Skin of body (tissue), 1 donor: ENCODE measurements at regions not wholly inside any gene's neighbourhood (a gene's known extent, or its start where the extent isn't known, plus 50 kb on each side); places are given as distances from the start of the nearest gene placed in this dataset.

Experiments
- DNase-seq: peaks from one replicate; lab custom pipeline; 2025; lab: John Stamatoyannopoulos, UW

- no peak for DNase-seq
These were observed 56.4 kb downstream of the NEUROD6 start for GRCh38 chr7:31284106-31284505.

- DNase-seq: no peak
These were observed 68.7 kb downstream of the NEUROD6 start for GRCh38 chr7:31271641-31272405.

- DNase-seq: no peak
These were observed 73.0 kb downstream of the NEUROD6 start for GRCh38 chr7:31267486-31267885.

- DNase-seq: no peak
These were observed 77.2 kb downstream of the NEUROD6 start for GRCh38 chr7:31263338-31263737.

DNA sequence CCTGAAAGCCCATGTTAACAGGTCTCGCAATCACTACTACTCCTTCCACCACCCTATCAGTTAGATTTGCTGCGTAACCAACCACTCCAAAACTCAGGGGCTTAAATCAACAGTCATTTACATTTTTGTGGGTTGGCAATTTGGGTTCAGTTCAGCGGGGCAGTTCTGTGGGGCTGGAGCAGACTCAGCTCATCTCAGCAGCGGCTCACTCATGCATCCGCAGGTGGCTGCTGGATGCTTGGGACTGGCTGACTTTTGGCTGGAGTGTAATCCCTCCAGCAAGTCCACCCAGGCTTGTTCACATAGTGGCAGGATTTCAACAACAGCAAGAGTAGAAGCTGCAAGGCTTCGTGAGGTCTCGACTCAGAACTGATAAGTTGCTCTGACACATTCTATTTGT lies 79.2 kb downstream of the NEUROD6 start:
- DNase-seq: no peak

DNA sequence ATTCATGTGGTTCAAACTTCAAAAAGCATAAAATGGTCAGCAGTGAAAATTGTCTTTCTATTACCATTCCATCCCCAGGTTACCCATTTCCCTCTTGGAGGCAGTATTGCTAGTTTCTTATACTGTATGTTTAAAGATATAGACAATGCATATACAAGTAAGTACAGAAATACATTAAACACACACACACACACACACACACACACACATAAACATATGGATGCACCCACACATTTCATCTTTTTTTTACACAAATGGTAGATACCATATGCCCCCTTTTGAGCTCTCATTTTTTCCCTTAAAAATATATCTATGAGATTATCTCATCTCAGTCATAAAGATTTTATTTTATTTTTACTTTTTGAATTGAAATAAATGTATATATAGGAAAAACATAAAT lies 79.7 kb downstream of the NEUROD6 start:
- no peak for DNase-seq

DNA sequence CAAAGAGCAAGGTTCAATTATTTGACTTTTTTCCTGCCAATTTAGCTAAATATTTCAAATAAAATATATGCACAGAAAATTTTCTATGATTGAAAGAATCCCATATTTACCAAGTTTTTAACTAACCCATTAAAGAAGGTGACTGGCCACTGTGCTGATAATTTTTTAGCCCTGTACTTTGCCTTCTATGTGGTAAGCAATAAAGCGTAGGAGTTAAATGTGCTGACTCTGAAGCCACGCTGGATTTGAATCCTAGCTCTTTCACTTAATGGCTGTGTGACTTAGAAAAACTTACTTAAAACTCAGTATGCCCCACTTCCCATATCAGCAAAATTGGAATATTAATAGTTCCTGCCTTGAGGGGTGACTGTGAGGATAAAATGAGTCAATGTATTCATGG lies 82.1 kb downstream of the NEUROD6 start:
- no peak for DNase-seq

- no peak for DNase-seq
These were observed 84.0 kb downstream of the NEUROD6 start for GRCh38 chr7:31256506-31256905.

- DNase-seq: no peak
These were observed 85.6 kb downstream of the NEUROD6 start for GRCh38 chr7:31254926-31255325.

GRCh38 chr7:31253532-31253931 lies 87.0 kb downstream of the NEUROD6 start:
- no peak for DNase-seq

DNA sequence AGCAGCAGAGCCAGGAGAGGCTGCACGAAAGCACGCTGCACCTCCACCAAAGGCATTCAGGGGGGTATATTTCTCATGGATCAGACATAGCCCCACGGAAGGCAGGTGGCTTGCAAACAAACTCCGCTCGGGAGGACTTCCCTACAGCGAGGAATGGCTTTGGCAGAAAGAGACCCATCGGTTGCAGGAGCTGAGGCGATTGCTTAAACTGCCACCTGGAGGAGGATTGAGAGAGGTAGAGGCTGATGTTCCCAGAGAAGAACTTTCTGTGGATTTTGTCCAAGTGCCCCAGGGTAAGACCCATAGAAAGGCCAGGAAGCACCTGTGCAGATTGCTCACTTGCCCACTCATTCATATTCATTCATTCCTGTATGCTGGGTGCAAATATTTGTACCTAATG lies 89.1 kb downstream of the NEUROD6 start:
- DNase-seq: no peak

- no peak for DNase-seq
These were observed 90.9 kb downstream of the NEUROD6 start for GRCh38 chr7:31249671-31250070.

- no peak for DNase-seq
These were observed 103.7 kb downstream of the NEUROD6 start for GRCh38 chr7:31236868-31237267.

DNA sequence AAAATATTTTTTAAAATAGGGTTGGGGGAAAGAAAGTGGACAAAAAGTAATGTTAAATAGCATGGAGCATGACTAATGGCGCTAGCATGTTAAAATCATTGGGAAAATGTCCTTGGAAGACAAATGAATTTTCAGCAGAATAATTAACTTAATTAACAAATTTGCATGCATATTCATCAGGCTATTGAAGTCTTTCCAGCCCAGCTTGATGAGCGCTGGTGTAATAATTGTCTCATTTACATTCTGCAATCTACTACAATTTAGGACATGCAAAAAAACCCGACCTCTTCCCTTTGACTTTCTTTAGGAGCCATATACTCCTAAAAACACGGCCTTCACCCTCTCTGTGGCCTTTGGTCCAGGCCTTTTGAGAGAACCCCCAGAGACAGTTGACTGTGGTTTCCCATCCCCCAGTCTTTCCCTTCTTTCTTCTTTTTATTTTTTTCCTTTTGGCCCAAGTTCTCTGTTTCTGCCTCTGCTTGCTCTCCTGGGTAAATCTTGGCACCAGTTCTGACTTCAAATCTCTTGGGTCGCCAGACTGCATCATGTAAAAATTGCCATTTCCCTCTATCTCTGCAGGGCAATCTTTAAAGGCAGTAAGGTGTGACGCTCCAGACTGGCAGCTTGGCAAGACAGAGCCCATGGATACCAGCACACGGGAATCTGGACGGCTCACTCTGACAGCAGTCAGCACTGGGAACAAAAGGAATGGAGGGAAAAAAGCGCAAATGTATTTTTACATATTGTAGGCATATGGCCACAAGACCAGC lies 105.5 kb downstream of the NEUROD6 start:
- DNase-seq: peak; percentile 0

DNA sequence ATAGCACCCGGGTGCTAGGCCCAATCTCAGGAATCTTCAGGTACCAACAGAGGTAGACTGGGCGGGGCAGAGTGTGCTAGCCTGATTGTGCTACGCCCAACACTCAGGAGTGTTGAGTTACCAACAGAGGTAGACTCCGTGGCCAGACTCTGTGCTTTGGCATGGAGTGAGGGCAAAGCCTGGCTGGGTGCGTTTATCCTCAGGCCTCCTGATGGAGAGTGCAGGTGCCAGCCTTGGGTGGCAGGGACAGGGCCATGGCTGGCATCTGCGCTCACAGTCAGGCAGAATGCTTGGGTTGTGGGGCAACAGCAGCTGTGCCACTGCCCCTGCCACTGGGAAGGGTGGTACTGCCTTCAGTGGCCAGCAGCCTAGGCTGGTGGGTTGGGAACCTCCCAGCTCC lies 111.6 kb downstream of the NEUROD6 start:
- DNase-seq: no peak

DNA sequence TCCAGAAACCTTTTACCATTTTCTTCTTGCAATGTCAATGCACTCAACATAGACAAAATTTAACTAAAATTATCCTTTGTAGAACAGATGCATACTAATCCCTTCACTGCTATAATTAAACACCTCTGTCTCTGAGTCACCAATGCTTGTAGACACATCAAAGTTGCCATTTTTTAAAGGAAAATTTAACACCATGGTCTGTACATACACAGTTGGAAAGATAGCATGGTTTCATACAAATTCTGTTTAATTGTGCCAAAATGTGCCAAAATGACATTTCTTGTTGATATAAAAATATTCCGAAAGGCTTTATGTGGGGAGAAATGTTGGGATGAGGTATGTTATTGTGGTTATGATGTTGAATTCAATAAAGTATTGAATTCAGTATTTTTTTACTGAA lies 125.8 kb downstream of the NEUROD6 start:
- no peak for DNase-seq

DNA sequence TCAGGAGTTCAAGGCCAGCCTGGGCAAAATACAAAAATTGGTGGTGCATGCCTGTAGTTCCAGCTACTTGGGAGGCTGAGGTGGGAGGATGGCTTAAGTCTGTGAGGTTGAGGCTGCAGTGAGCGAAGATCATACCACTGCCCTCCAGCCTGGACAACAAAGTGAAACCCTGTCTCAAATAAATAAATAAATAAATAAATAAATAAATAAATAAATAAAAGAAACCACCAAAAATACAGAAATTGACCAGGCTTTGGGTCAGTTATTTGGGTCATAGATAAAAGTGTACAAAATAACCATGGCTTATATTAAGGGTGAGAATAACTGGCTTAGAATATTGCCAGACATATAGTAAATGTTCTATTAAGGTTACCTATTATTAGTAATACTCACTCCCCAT lies 129.2 kb downstream of the NEUROD6 start:
- DNase-seq: no peak

- DNase-seq: peak; percentile 27
These were observed 136.5 kb downstream of the NEUROD6 start for GRCh38 chr7:31204071-31204470.

DNA sequence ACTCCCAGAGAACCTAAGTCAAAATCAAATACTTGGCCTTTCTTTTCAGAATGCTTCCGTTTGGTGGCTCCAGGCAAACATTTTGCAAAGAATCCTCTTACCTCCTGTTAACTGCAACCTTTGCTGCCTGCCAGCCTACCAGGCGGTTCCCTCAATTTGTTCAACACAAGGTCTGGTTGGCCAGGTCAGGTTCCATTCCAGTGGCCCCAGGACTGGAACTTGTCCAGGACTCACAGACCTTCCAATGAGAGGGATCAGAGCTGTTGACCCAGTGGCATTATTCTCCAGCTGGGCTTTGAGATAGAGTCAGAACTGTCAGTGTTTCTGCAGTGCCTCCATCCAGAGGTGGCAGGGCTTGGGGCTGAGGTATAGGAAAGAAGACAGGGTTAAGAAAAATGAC lies 137.0 kb downstream of the NEUROD6 start:
- no peak for DNase-seq

DNA sequence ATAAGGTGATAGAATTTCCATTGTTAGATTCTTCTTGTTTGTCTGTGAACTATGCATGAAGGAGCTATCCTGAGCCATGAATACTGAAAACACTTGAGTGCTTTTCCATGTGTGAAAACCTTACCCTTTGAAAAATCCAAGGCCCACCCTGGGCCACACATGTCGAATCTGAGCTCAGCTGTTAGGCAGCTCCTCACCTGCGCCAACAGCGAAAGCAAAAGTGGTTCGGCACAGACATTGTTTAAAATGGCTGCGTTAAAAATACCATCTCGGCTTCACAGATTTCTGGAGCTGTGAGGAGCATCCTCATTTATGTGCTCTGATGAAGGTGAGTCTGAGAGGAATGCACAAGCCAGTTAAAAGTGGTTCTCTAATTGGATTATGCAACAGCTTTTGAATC lies 137.7 kb downstream of the NEUROD6 start:
- DNase-seq: no peak

DNA sequence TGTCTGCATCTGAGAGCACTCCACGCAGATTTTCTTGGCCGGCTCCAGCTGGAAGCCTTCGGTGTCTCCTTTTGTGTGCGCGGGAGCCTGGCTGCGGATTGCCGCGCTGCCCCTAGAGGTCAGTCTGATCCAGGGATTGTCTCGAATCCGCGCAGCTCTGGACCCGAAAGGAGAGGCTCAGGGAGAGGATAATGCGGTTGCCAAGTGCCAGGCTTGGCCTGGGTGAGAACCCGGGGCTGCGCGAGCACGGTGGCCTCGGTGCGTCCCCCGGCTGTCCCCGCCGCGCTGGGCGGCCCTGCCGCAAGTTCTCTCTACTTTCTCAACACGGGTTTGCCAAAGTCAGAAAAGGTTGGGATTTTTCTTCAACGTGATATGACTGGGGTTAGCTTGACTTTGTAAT lies 140.9 kb downstream of the ADCYAP1R1 start:
- DNase-seq: peak; percentile 40

- DNase-seq: no peak
These were observed 138.8 kb downstream of the ADCYAP1R1 start for GRCh38 chr7:31190906-31191305.

DNA sequence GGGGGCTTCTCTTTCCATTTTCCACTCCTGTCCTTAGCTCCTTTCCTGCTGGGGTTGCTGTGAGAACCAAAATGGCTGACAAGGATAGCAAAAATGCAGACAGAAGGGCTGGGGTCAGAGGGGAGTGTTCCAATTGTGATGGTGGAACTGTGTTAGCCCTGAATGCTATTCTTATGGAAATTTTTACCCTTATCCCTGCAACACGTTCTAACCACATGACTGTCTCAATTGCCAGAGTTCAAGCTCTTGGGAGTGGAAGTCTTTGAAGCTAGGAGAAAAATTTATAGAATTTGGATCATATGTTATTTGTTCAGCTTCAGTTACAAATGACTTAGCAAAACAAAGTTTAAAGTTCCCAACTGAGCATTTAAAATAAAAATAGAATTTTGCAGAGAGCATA lies 134.1 kb downstream of the ADCYAP1R1 start:
- peak; percentile 47 for DNase-seq
